H1 (cell line): ENCODE measurements at regions not wholly inside any gene's neighbourhood (a gene's known extent, or its start where the extent isn't known, plus 50 kb on each side); places are given as distances from the start of the nearest gene placed in this dataset.

Experiments
- CTCF ChIA-PET: fragments of 300-600 bp; sonication (Branson Sonifier 250); formaldehyde crosslinking; loops from one replicate; lab custom pipeline; 2021; ENCODE audit not compliant: partially characterized antibody; lab: Charles Lee
- POLR2A ChIA-PET: fragments of 300-600 bp; sonication (Branson Sonifier 250); formaldehyde crosslinking; loops from one replicate; lab custom pipeline; 2021; ENCODE audit warnings: inconsistent platforms; ENCODE audit not compliant: partially characterized antibody; lab: Charles Lee
- DNase-seq, 2 experiments: peaks; one replicate each; pipeline versions ENCODE4 v3.0.0 to v3.0.0-alpha.2; 2010 to 2022; ENCODE audit warnings: low spot score in 2 of 2, low read depth in 1 of 2, mixed read lengths in 1 of 2
- FAIRE-seq: peaks from 2 replicates; lab custom pipeline; 2011; peaks lifted over from hg19 to GRCh38; lab: Jason Lieb, UNC
- H2AFZ ChIP-seq: 2 replicates; pipeline ENCODE4 v1.8.1; 2012; ENCODE audit warnings: low read length, inconsistent platforms
- H2AK5ac ChIP-seq: 2 replicates; pipeline ENCODE4 v1.6.1; 2013; ENCODE audit warnings: low read depth, low read length
- H2BK120ac ChIP-seq: replicated peaks from 2 replicates; pipeline ENCODE3; 2013; ENCODE audit warnings: low read depth, low read length, inconsistent platforms
- H2BK12ac ChIP-seq: 2 replicates; pipeline ENCODE4 v1.6.1; 2013; ENCODE audit warnings: low read depth, low read length
- H2BK15ac ChIP-seq: 2 replicates; pipeline ENCODE4 v1.6.1; 2013; ENCODE audit warnings: low read length
- H2BK20ac ChIP-seq: 2 replicates; pipeline ENCODE4 v1.6.1; 2013; ENCODE audit warnings: low read length
- H2BK5ac ChIP-seq: 2 replicates; pipeline ENCODE4 v1.6.1; 2013; ENCODE audit warnings: low read depth, low read length
- H3K14ac ChIP-seq: 2 replicates; pipeline ENCODE4 v1.6.1; 2013; ENCODE audit warnings: inconsistent platforms; ENCODE audit not compliant: insufficient read length
- H3K18ac ChIP-seq: 2 replicates; pipeline ENCODE4 v1.6.1; 2013; ENCODE audit warnings: low read length; ENCODE audit errors: extremely low read depth
- H3K23ac ChIP-seq: 2 replicates; pipeline ENCODE4 v1.6.1; 2013; ENCODE audit warnings: inconsistent platforms; ENCODE audit not compliant: insufficient read length
- H3K23me2 ChIP-seq: 2 replicates; pipeline ENCODE4 v1.6.1; 2013; ENCODE audit warnings: low read depth, low read length
- H3K27ac ChIP-seq: 2 replicates; pipeline ENCODE4 v1.6.1; 2011; ENCODE audit warnings: low read depth, low read length, inconsistent platforms
- H3K27me3 ChIP-seq, 4 experiments: replicated peaks in 1 of 4; 1 replicate in 1 of 4; 2 replicates in 3 of 4; pipeline versions ENCODE4 v1.6.1 to v1.8.1; 2011 to 2013; ENCODE audit warnings: low read length in 3 of 4, mild to moderate bottlenecking in 3 of 4, inconsistent platforms in 2 of 4, mixed read lengths in 2 of 4, moderate library complexity in 1 of 4; ENCODE audit not compliant: control insufficient read depth in 3 of 4, insufficient read depth in 3 of 4; ENCODE audit errors: extremely low read depth in 1 of 4
- H3K36me3 ChIP-seq, 4 experiments: 2 replicates each; pipeline versions ENCODE4 v1.6.1 to v1.8.1; 2011 to 2013; ENCODE audit warnings: mild to moderate bottlenecking in 4 of 4, low read length in 3 of 4, moderate library complexity in 2 of 4, control low read depth in 1 of 4, inconsistent platforms in 1 of 4; ENCODE audit not compliant: insufficient read depth in 4 of 4, control insufficient read depth in 2 of 4
- H3K4ac ChIP-seq: replicated peaks from 2 replicates; pipeline ENCODE3; 2013; ENCODE audit warnings: low read length, low read depth, mixed read lengths, inconsistent platforms; ENCODE audit not compliant: insufficient read length
- H3K4me1 ChIP-seq, 4 experiments: replicated peaks in 1 of 4; 1 replicate in 1 of 4; 2 replicates in 3 of 4; pipeline versions ENCODE4 v1.6.1 to v1.8.1; 2011 to 2013; ENCODE audit warnings: low read length in 3 of 4, inconsistent platforms in 2 of 4, mixed read lengths in 1 of 4; ENCODE audit not compliant: insufficient read depth in 4 of 4, control insufficient read depth in 3 of 4
- H3K4me2 ChIP-seq, 2 experiments: 2 replicates each; pipeline versions ENCODE4 v1.6.1 to v1.8.1; 2011 to 2013; ENCODE audit warnings: low read depth in 2 of 2, low read length in 2 of 2, control low read depth in 1 of 2, inconsistent platforms in 1 of 2, mild to moderate bottlenecking in 1 of 2; ENCODE audit not compliant: insufficient read depth in 1 of 2
- H3K4me3 ChIP-seq, 4 experiments: fragments of 200-600, 300-600 bp in 1 of 4; sonication (generic), shearing (Covaris generic), sonication (Bioruptor Twin) in 1 of 4; 2 replicates each; pipeline versions ENCODE4 v1.5.1 to v1.8.1; 2011 to 2016; ENCODE audit warnings: low read length in 4 of 4, low read depth in 3 of 4, control low read depth in 2 of 4, inconsistent platforms in 2 of 4, mild to moderate bottlenecking in 2 of 4, mixed read lengths in 1 of 4, moderate library complexity in 1 of 4; ENCODE audit not compliant: insufficient read depth in 2 of 4; ENCODE audit errors: extremely low read depth in 1 of 4
- H3K56ac ChIP-seq: replicated peaks from 2 replicates; pipeline ENCODE3; 2013; ENCODE audit warnings: low read depth, mild to moderate bottlenecking, mixed read lengths, low read length, inconsistent platforms; ENCODE audit not compliant: insufficient read length
- H3K79me1 ChIP-seq: 2 replicates; pipeline ENCODE4 v1.6.1; 2013; ENCODE audit warnings: low read depth, low read length, control low read depth
- H3K79me2 ChIP-seq, 2 experiments: 2 replicates each; pipeline versions ENCODE4 v1.6.1 to v1.8.1; 2012 to 2013; ENCODE audit warnings: low read length in 2 of 2, mild to moderate bottlenecking in 2 of 2, inconsistent platforms in 1 of 2; ENCODE audit not compliant: insufficient read depth in 2 of 2, control insufficient read depth in 1 of 2
- H3K9ac ChIP-seq, 4 experiments: replicated peaks in 1 of 4; 1 replicate in 1 of 4; 2 replicates in 3 of 4; pipeline versions ENCODE4 v1.6.1 to v1.8.1; 2011 to 2013; ENCODE audit warnings: low read depth in 3 of 4, low read length in 3 of 4, control low read depth in 2 of 4, mild to moderate bottlenecking in 2 of 4, moderate library complexity in 2 of 4, inconsistent platforms in 1 of 4; ENCODE audit errors: extremely low read depth in 1 of 4
- H3K9me3 ChIP-seq, 2 experiments: 2 replicates each; pipeline versions ENCODE4 v1.6.1 to v1.8.1; 2012 to 2013; ENCODE audit warnings: mild to moderate bottlenecking in 2 of 2, moderate library complexity in 2 of 2, control low read depth in 1 of 2, inconsistent platforms in 1 of 2, low read depth in 1 of 2, low read length in 1 of 2, mixed read lengths in 1 of 2; ENCODE audit not compliant: insufficient read depth in 2 of 2
- H4K20me1 ChIP-seq, 2 experiments: replicated peaks in 1 of 2; 2 replicates each; pipeline versions ENCODE3 to v1.8.1; 2011 to 2013; ENCODE audit warnings: inconsistent platforms in 2 of 2, low read length in 2 of 2, mild to moderate bottlenecking in 1 of 2; ENCODE audit not compliant: insufficient read depth in 2 of 2, control insufficient read depth in 1 of 2
- H4K5ac ChIP-seq: 2 replicates; pipeline ENCODE4 v1.6.1; 2013; ENCODE audit warnings: low read length, low read depth, mixed read lengths, inconsistent platforms; ENCODE audit not compliant: insufficient read length
- H4K8ac ChIP-seq: 2 replicates; pipeline ENCODE4 v1.8.0; 2013; ENCODE audit warnings: mild to moderate bottlenecking, moderate library complexity, low read length, inconsistent platforms; ENCODE audit not compliant: insufficient read depth; ENCODE audit errors: extremely low read depth
- H4K91ac ChIP-seq: replicated peaks from 2 replicates; pipeline ENCODE3; 2013; ENCODE audit warnings: low read length, mixed read lengths, inconsistent platforms; ENCODE audit not compliant: insufficient read length
- CBX8 ChIP-seq: fragments of 300-800, 300-1000 bp; sonication (generic); IDR thresholded peaks from 2 replicates; pipeline ENCODE4 v1.7.1; 2016; ENCODE audit warnings: low read depth, low read length, borderline replicate concordance
- CEBPB ChIP-seq: IDR thresholded peaks from 2 replicates; pipeline ENCODE4 v1.6.1; 2012; ENCODE audit warnings: low read depth, low read length
- CREB1 ChIP-seq: IDR thresholded peaks from 2 replicates; pipeline ENCODE4 v1.6.1; 2012; ENCODE audit warnings: inconsistent platforms
- FOSL1 ChIP-seq: IDR thresholded peaks from 2 replicates; pipeline ENCODE4 v1.6.1; 2011; ENCODE audit warnings: mild to moderate bottlenecking, low read depth, low read length, moderate library complexity; ENCODE audit not compliant: insufficient read depth
- HDAC2 ChIP-seq, 2 experiments: fragments of 300-600 bp in 1 of 2; sonication (generic) in 1 of 2; IDR thresholded peaks; 2 replicates each; pipeline ENCODE4 v1.6.1; 2011 to 2012; ENCODE audit warnings: low read depth in 2 of 2, low read length in 2 of 2, mild to moderate bottlenecking in 2 of 2, moderate library complexity in 2 of 2, borderline replicate concordance in 1 of 2, inconsistent platforms in 1 of 2
- JUN ChIP-seq: IDR thresholded peaks from 2 replicates; pipeline ENCODE4 v1.6.1; 2011; ENCODE audit warnings: low read depth, mild to moderate bottlenecking, improper control_type of control experiment, low read length
- KDM1A ChIP-seq: fragments of 200-600, 300-600 bp; sonication (generic); IDR thresholded peaks from 2 replicates; pipeline ENCODE4 v1.7.1; 2016; ENCODE audit warnings: mild to moderate bottlenecking, low read length, borderline replicate concordance
- TAF1 ChIP-seq: IDR thresholded peaks from 2 replicates; pipeline ENCODE4 v1.6.1; 2011; ENCODE audit warnings: mild to moderate bottlenecking, low read depth, low read length
- TBP ChIP-seq: IDR thresholded peaks from 2 replicates; pipeline ENCODE4 v1.6.1; 2011; ENCODE audit warnings: low read depth, low read length, improper control_type of control experiment
- TEAD4 ChIP-seq: IDR thresholded peaks from 2 replicates; pipeline ENCODE4 v1.6.1; 2012; ENCODE audit warnings: low read depth, low read length, inconsistent platforms, mixed read lengths
- WGBS, 2 experiments: shearing (Covaris generic) in 1 of 2; methylation state at CpG; one replicate each; pipeline versions ENCODE4 v1.1.6 to v1.1.7; 2013 to 2015; ENCODE audit warnings: low lambda C conversion rate in 2 of 2, mixed read lengths in 2 of 2, inconsistent platforms in 1 of 2, low coverage in 1 of 2, missing lambda C conversion rate in 1 of 2; ENCODE audit not compliant: insufficient replicate concordance in 2 of 2, insufficient coverage in 1 of 2, insufficient read length in 1 of 2; ENCODE audit errors: extremely low coverage in 1 of 2, missing lambda C conversion rate in 1 of 2; 5-methylcytosine and 5-hydroxymethylcytosine counted together
- TF ChIP-seq, protein P1 (sequence below): IDR thresholded peaks from 2 replicates; pipeline ENCODE4 v1.6.1; 2011; ENCODE audit warnings: low read depth, mild to moderate bottlenecking, low read length; ENCODE audit not compliant: insufficient read depth
- TF ChIP-seq, protein P2 (sequence below), 3 experiments: IDR thresholded peaks; 1 replicate in 2 of 3; 2 replicates in 1 of 3; pipeline versions ENCODE4 v1.5.1 to v1.6.1; 2011; ENCODE audit warnings: low read length in 3 of 3, mild to moderate bottlenecking in 3 of 3, inconsistent platforms in 2 of 3, low read depth in 1 of 3, moderate library complexity in 1 of 3; ENCODE audit not compliant: insufficient read depth in 1 of 3; ENCODE audit errors: control extremely low read depth in 1 of 3

DNA sequence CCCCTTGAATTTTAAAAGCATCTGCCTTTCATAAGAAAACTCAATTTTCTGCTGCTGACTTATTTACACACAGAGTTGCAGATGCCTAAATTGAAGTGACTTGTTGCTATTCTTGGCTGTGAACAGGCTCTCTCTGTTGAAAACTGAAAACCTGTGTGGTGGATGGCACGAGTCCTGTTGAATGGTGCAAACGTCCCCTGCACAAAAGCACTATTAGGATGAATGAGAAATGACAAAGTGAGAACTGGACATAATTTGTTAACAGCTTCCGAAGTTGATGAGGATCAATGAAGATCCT lies 201.7 kb upstream of the PREP start:
- Histone ChIP-seq H3K36me3 (no peaks in the 10 kb centered on the region), H3K4me2 (no peak overlapping the region), H4K5ac (no peak overlapping the region), H3K23ac (no peak overlapping the region), H2BK120ac (no peak overlapping the region), H3K23me2 (peaks cover 1% of the 10 kb centered on the region; the same call in 1 of the 2 replicates), H3K9me3 (no peaks in the 10 kb centered on the region), H4K91ac (no peak overlapping the region), H2BK15ac (no peak overlapping the region), H2BK5ac (no peak overlapping the region), H3K79me1 (no peaks in the 10 kb centered on the region), H4K8ac (no peak overlapping the region), H3K27ac (no peak overlapping the region), H3K56ac (no peak overlapping the region), H3K14ac (no peak overlapping the region), H4K20me1 (no peaks in the 10 kb centered on the region)
- no peak for DNase-seq
- TF ChIP-seq FOSL1 (no peak), TBP (no peak), CEBPB (no peak), KDM1A (no peak), HDAC2 (IDR thresholded peaks at IDR 0.05; ENCODE audit: borderline replicate concordance in 1 of 2, low read depth in 2 of 2, low read length in 2 of 2) (no peak), TEAD4 (no peak), TAF1 (no peak), CBX8 (no peak), CREB1 (no peak), JUN (no peak)
- TF ChIP-seq, protein P1, sequence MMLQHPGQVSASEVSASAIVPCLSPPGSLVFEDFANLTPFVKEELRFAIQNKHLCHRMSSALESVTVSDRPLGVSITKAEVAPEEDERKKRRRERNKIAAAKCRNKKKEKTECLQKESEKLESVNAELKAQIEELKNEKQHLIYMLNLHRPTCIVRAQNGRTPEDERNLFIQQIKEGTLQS: no peak
- TF ChIP-seq, protein P2, sequence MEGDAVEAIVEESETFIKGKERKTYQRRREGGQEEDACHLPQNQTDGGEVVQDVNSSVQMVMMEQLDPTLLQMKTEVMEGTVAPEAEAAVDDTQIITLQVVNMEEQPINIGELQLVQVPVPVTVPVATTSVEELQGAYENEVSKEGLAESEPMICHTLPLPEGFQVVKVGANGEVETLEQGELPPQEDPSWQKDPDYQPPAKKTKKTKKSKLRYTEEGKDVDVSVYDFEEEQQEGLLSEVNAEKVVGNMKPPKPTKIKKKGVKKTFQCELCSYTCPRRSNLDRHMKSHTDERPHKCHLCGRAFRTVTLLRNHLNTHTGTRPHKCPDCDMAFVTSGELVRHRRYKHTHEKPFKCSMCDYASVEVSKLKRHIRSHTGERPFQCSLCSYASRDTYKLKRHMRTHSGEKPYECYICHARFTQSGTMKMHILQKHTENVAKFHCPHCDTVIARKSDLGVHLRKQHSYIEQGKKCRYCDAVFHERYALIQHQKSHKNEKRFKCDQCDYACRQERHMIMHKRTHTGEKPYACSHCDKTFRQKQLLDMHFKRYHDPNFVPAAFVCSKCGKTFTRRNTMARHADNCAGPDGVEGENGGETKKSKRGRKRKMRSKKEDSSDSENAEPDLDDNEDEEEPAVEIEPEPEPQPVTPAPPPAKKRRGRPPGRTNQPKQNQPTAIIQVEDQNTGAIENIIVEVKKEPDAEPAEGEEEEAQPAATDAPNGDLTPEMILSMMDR (IDR thresholded peaks at IDR 0.05; ENCODE audit: control extremely low read depth in 1 of 3, insufficient read depth in 1 of 3, low read depth in 1 of 3, low read length in 3 of 3): no peak
- TF ChIP-seq, all 59 proteins: peak for 0
- H2BK20ac ChIP-seq: no peak overlapping the region
- H3K79me2 ChIP-seq: no peaks in the 10 kb centered on the region
- H3K4me1 ChIP-seq: peaks cover 0 to 7% (median 0%) of the 10 kb centered on the region in 4 experiments; a peak in 2 of 7 replicates
- no peak for FAIRE-seq
- no peak overlapping the region for H3K18ac ChIP-seq
- no peak overlapping the region for H3K4me3 ChIP-seq
- H2AK5ac ChIP-seq: no peak overlapping the region
- no peak overlapping the region for H2AFZ ChIP-seq
- 93% methylated on average over 3 of the region's 3 CpGs; no CpG with 5 or more reads in 1 of the 2 experiments for WGBS, 2 experiments
- no peak overlapping the region for H2BK12ac ChIP-seq
- H3K27me3 ChIP-seq: no peaks in the 10 kb centered on the region
- ChIA-PET POLR2A (no interaction called here), CTCF (interaction anchor here (0.9 kb wide), 1 partner anchor 15 kb away, joined by 3 read pairs; no protein-coding TSS in a partner anchor)
- H3K9ac ChIP-seq: no peak overlapping the region
- H3K4ac ChIP-seq: no peak overlapping the region
